Thoracic aorta (tissue), 2 donors: ENCODE measurements at regions not wholly inside any gene's neighbourhood (a gene's known extent, or its start where the extent isn't known, plus 50 kb on each side); places are given as distances from the start of the nearest gene placed in this dataset.

Experiments
- ATAC-seq: fragments of 150-250 bp; one replicate; pipeline ENCODE4 v1.8.0; 2017; ENCODE audit warnings: low read depth; ENCODE audit not compliant: insufficient number of reproducible peaks, low FRiP score
- DNase-seq: peaks from one replicate; pipeline ENCODE4 v3.0.0-alpha.2; 2020; ENCODE audit warnings: low spot score
- H3K27ac ChIP-seq, 2 donors: fragments of 200-600 bp; sonication (generic); 1 replicate in 1 of 2; 2 replicates in 1 of 2; pipeline ENCODE4 v1.5.1; 2016; ENCODE audit warnings: mild to moderate bottlenecking in 2 of 2, moderate library complexity in 2 of 2
- H3K27me3 ChIP-seq: fragments of 200-600 bp; sonication (generic); replicated peaks from 2 replicates; pipeline ENCODE4 v1.6.0; 2016; ENCODE audit warnings: mild to moderate bottlenecking; ENCODE audit not compliant: insufficient read depth
- H3K36me3 ChIP-seq: fragments of 200-600 bp; sonication (generic); one replicate; pipeline ENCODE4 v1.5.1; 2016
- H3K4me1 ChIP-seq, 2 donors: fragments of 200-600 bp; sonication (generic); 1 replicate in 1 of 2; 2 replicates in 1 of 2; pipeline versions ENCODE4 v1.5.1 to v1.6.0; 2016; ENCODE audit warnings: low read depth in 2 of 2, mild to moderate bottlenecking in 1 of 2; ENCODE audit not compliant: control insufficient read depth in 1 of 2
- H3K4me3 ChIP-seq: fragments of 200-600 bp; sonication (generic); 2 replicates; pipeline ENCODE4 v1.5.1; 2016; ENCODE audit warnings: mild to moderate bottlenecking
- H3K9me3 ChIP-seq: fragments of 200-600 bp; sonication (generic); 2 replicates; pipeline ENCODE4 v1.5.1; 2016
- CTCF ChIP-seq: fragments of 200-600 bp; sonication (generic); IDR thresholded peaks from one replicate; pipeline ENCODE4 v1.5.1; 2019; ENCODE audit warnings: antibody characterized with exemption

- DNase-seq (no peak), ATAC-seq (no peak)
- Histone ChIP-seq H3K4me1 (no peaks in the 10 kb centered on the region), H3K36me3 (no peaks in the 10 kb centered on the region), H3K27ac (no peak overlapping the region), H3K9me3 (no peaks in the 10 kb centered on the region), H3K4me3 (no peak overlapping the region), H3K27me3 (no peaks in the 10 kb centered on the region)
- TF ChIP-seq CTCF, result no peak
Measured at GRCh38 chr14:83535444-83535843, 1994.5 kb upstream of the FLRT2 start.

DNA sequence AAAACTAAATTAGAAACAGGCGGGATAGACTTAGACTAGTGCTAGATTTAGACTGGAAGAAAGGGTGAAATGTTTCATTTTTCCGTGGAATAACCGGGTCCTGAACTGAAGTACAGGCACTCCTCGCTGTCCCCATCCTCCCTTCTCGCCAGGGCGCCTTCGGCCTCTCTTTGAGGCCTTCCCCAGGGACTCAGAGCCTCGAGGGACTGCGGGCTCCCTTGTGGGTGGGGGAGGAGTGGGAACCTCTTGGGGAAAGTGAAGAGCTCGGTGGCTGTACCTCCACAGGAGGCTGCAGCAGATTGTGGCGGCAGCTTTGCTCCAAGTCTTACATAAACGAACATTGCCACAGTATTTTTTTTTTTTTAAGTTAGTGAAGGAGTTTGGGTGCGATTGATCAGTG lies 1988.8 kb upstream of the FLRT2 start:
- H3K36me3 ChIP-seq, result no peaks in the 10 kb centered on the region
- no peaks in the 10 kb centered on the region for H3K27me3 ChIP-seq
- no peak for DNase-seq
- no peak overlapping the region for H3K4me3 ChIP-seq
- no peaks in the 10 kb centered on the region for H3K9me3 ChIP-seq
- H3K27ac ChIP-seq, result no peak overlapping the region
- TF ChIP-seq CTCF, result no peak
- no peaks in the 10 kb centered on the region for H3K4me1 ChIP-seq
- ATAC-seq, result no peak

DNA sequence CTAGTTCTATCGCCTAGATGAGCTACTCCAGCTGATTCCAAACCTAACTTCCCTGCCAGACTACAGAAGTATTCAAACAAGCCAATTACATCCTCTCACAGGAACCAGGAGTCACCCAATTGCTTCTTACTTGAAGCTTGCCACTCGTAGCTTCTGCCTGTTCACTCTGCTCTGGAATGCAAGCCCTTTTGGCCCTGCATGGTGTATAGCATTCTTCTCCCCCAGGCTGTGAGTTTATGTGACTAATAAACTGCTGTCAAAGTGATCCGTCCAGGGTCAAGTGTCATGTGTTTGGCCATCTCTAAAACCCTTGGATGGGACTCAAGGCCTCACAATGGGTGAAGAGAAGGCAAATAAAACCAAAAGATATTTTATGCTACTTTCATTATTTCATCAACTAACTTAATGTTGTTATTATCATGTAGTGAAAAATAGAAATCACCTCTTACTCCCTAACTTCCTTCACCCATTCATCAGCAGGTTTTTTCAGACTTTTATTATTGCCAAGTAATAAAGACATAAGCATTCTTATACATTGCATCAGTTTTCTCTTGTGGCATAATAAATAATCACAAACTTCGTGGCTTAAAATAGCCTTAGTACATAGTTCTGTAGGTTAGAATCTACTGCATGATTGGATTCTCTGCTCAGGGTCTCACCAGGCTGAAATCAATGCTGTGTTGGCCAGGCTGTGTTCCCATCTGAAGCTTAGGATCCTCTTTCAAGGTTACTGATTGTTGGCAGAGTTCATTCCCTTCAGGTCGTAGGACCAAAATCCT lies 1981.7 kb upstream of the FLRT2 start:
- H3K27me3 ChIP-seq, result no peaks in the 10 kb centered on the region
- no peaks in the 10 kb centered on the region for H3K36me3 ChIP-seq
- no peaks in the 10 kb centered on the region for H3K9me3 ChIP-seq
- no peak for TF ChIP-seq CTCF
- no peak for ATAC-seq
- H3K4me3 ChIP-seq, result no peak overlapping the region
- H3K4me1 ChIP-seq, result no peaks in the 10 kb centered on the region
- no peak overlapping the region for H3K27ac ChIP-seq
- no peak for DNase-seq

DNA sequence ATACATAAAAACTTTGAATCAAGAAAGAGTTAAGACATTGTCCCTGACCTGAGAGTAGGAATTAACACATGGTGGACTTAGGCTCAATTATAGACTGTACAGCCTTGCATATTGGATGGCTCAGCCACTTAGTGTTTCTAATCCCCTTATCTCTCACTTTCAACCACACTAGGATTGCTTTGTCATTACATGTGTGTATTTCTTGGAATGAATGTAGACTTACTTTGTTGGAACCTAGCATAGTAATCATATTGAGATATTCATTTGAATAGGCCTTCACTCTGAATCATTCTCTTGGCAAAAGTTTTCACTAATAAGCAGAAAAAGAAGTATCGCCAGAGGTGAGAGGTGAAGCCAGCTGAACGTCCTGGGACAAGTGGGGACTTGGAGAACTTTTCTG lies 1973.9 kb upstream of the FLRT2 start:
- no peaks in the 10 kb centered on the region for H3K4me1 ChIP-seq
- ATAC-seq (no peak), DNase-seq (no peak)
- no peak overlapping the region for H3K4me3 ChIP-seq
- no peaks in the 10 kb centered on the region for H3K27me3 ChIP-seq
- H3K27ac ChIP-seq, result no peak overlapping the region
- H3K36me3 ChIP-seq, result no peaks in the 10 kb centered on the region
- TF ChIP-seq CTCF, result no peak
- H3K9me3 ChIP-seq, result no peaks in the 10 kb centered on the region

GRCh38 chr14:83556746-83557453 lies 1973.0 kb upstream of the FLRT2 start:
- no peaks in the 10 kb centered on the region for H3K4me1 ChIP-seq
- DNase-seq (no peak), ATAC-seq (no peak)
- no peak overlapping the region for H3K27ac ChIP-seq
- H3K4me3 ChIP-seq, result no peak overlapping the region
- no peaks in the 10 kb centered on the region for H3K9me3 ChIP-seq
- H3K27me3 ChIP-seq, result no peaks in the 10 kb centered on the region
- H3K36me3 ChIP-seq, result no peaks in the 10 kb centered on the region
- no peak for TF ChIP-seq CTCF
